Activated naive CD8-positive, alpha-beta T cell treated with anti-CD3 and anti-CD28 coated beads for 36 hours (primary cell): ENCODE measurements at regions not wholly inside any gene's neighbourhood (a gene's known extent, or its start where the extent isn't known, plus 50 kb on each side); places are given as distances from the start of the nearest gene placed in this dataset.

Experiments used
- DNase-seq: peaks from one replicate; pipeline ENCODE4 v3.0.0; 2021
- H3K27ac Mint-ChIP-seq: one replicate; pipeline ENCODE4 v1.8.0; 2022; ENCODE audit warnings: mild to moderate bottlenecking, moderate library complexity, mixed read lengths
- H3K27me3 Mint-ChIP-seq: one replicate; pipeline ENCODE4 v1.8.0; 2022; ENCODE audit warnings: mild to moderate bottlenecking, mixed read lengths
- H3K36me3 Mint-ChIP-seq: one replicate; pipeline ENCODE4 v1.8.0; 2021; ENCODE audit warnings: mild to moderate bottlenecking, mixed read lengths
- H3K4me1 Mint-ChIP-seq: one replicate; pipeline ENCODE4 v1.8.0; 2021; ENCODE audit warnings: mixed read lengths
- H3K4me3 Mint-ChIP-seq: one replicate; pipeline ENCODE4 v1.8.0; 2022; ENCODE audit warnings: mild to moderate bottlenecking, moderate library complexity, mixed read lengths
- H3K9me3 Mint-ChIP-seq: one replicate; pipeline ENCODE4 v1.8.0; 2022; ENCODE audit warnings: mixed read lengths

DNA sequence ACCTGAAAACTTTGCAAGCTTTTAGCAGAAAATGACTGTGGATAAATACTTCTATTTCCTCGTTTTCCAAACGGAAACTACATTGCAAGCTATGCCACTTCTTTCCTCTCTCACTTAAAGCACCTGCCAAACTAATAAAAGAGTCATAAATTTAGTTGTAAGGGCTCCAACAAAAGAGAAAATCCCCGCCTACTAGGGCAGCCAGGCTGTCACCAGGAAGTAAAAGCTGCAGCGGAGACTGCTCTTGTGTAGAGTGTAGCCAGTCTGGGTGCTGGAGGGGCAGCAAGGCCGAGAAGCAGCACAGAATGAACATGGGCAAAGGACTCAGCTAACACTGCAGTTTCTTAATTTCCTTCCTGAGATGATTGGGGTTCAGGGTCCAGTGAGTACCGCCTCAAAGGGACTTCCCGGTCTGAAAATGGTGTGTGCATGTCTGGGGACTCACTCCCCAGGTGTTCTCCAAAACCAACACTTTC lies 89.3 kb upstream of the MAML3 start:
- Mint-ChIP-seq H3K9me3 (no peaks in the 10 kb centered on the region), H3K4me1 (peaks cover 22% of the 10 kb centered on the region), H3K36me3 (no peaks in the 10 kb centered on the region), H3K27me3 (no peaks in the 10 kb centered on the region), H3K27ac (peak overlapping the region; percentile 60), H3K4me3 (peak overlapping the region; percentile 50)
- DNase-seq = no peak

GRCh38 chr4:140242357-140243277 lies 88.6 kb upstream of the MAML3 start:
- DNase-seq = no peak
- Mint-ChIP-seq H3K9me3 (no peaks in the 10 kb centered on the region), H3K4me3 (peak overlapping the region; percentile 50), H3K27ac (peak overlapping the region; percentile 60), H3K27me3 (peaks cover 4% of the 10 kb centered on the region), H3K36me3 (no peaks in the 10 kb centered on the region), H3K4me1 (peaks cover 22% of the 10 kb centered on the region)

DNA sequence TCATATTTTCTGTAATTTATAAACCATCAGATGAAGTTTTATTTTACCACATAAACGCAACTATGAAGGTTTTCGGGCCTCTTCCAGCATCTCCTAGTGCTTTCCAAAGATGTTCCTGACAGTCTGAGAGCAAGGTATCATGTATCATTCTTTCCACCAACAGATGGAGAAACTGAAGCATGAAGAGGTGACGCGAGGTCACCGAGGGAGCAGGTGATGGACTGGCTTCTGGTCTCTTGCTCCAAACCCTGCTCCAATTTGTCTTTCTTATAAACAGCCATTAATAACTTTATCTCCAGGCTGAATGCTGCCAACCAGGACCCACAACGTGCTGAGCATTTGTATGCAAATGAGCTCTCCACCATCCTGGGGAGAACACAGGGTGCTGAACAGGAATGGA lies 86.3 kb upstream of the MAML3 start:
- Mint-ChIP-seq H3K27ac (no peak overlapping the region), H3K27me3 (peaks cover 5% of the 10 kb centered on the region), H3K36me3 (no peaks in the 10 kb centered on the region), H3K9me3 (no peaks in the 10 kb centered on the region), H3K4me3 (no peak overlapping the region), H3K4me1 (peaks cover 22% of the 10 kb centered on the region)
- no peak for DNase-seq

GRCh38 chr4:140239311-140239710 lies 85.3 kb upstream of the MAML3 start:
- Mint-ChIP-seq H3K4me3 (no peak overlapping the region), H3K27ac (no peak overlapping the region), H3K36me3 (no peaks in the 10 kb centered on the region), H3K27me3 (peaks cover 5% of the 10 kb centered on the region), H3K9me3 (no peaks in the 10 kb centered on the region), H3K4me1 (peaks cover 28% of the 10 kb centered on the region)
- DNase-seq = no peak

GRCh38 chr4:140238351-140239056 lies 84.5 kb upstream of the MAML3 start:
- Mint-ChIP-seq H3K4me1 (peaks cover 28% of the 10 kb centered on the region), H3K27ac (no peak overlapping the region), H3K27me3 (peaks cover 5% of the 10 kb centered on the region), H3K36me3 (no peaks in the 10 kb centered on the region), H3K9me3 (no peaks in the 10 kb centered on the region), H3K4me3 (no peak overlapping the region)
- DNase-seq = no peak

GRCh38 chr4:140237616-140238350 lies 83.8 kb upstream of the MAML3 start:
- Mint-ChIP-seq H3K4me3 (no peak overlapping the region), H3K27ac (no peak overlapping the region), H3K4me1 (peaks cover 21% of the 10 kb centered on the region), H3K9me3 (no peaks in the 10 kb centered on the region), H3K36me3 (no peaks in the 10 kb centered on the region), H3K27me3 (peaks cover 5% of the 10 kb centered on the region)
- DNase-seq = no peak

DNA sequence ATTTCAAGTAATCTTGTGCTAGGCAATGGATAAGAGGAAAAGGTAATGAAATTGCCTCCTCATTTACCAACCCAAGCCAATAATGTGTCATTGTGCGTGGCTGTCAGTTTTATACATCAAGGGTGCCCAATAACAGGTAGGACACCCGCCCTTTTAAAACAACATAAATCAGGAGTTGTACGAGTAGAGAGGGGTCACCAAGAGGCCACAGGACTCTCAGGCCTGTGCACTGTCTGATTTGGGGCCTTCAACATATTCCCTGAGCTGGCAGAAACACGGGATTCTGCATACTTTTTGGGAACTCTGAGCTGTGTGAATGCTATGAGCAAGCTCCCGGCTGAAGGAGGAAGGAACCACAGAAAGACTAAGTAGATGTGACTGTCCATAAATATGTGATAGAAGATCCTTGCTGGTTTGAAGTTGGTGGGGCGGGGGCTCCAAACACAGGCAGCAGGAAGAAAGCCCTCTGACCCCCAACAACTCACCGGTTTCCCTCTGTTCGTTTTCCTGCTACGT lies 82.7 kb upstream of the MAML3 start:
- no peak for DNase-seq
- H3K36me3 Mint-ChIP-seq = no peaks in the 10 kb centered on the region
- H3K27ac Mint-ChIP-seq = no peak overlapping the region
- no peak overlapping the region for H3K4me3 Mint-ChIP-seq
- H3K27me3 Mint-ChIP-seq = peaks cover 5% of the 10 kb centered on the region
- H3K9me3 Mint-ChIP-seq = no peaks in the 10 kb centered on the region
- peaks cover 12% of the 10 kb centered on the region for H3K4me1 Mint-ChIP-seq

- Mint-ChIP-seq H3K36me3 (no peaks in the 10 kb centered on the region), H3K27me3 (peaks cover 5% of the 10 kb centered on the region), H3K9me3 (no peaks in the 10 kb centered on the region), H3K4me1 (peaks cover 15% of the 10 kb centered on the region), H3K4me3 (no peak overlapping the region), H3K27ac (peak overlapping the region; percentile 78)
- DNase-seq = no peak
Measured at GRCh38 chr4:140234697-140235060, 80.7 kb upstream of the MAML3 start.

DNA sequence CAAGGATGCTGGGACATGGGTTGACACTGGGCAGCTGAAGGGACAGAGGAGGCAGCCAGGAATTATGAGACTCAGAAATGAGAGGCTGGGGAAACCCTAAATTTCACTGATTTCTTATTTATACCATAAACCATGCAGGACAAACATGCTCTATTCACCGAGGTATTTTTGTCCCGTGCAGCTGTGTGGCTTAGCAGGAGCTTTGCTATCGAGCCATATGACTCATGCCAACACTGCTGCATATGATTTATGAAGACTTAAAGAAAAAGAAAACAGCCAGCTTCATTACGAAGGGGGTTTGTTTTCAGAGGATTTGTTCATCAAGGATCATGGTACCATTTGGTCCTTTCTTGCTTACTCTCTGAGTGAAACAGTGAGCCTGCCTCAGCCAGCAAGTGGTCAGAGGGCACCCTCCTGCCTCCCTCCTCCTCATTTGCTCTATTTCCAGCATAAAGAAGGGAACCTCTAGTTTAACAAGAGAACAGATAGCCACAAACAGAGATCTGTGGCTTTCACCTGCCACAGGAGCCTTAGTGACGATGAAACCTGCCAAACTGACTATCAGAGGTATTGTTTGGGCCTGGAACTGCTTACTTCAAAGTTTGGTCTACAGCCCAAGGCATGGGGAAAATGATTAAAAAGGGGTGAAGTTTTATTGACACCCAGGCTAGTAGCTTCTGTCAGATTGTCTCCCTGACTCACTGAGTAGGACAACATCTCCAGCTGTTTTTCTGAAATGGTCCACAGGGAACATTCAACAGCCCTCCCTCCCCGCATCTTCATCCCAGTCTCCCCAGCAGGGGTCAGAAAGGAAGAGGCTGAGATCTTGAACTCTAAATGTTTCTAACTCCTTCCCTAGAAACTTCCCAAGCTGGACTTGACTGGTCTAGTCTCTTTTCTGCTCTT lies 80.1 kb upstream of the MAML3 start:
- Mint-ChIP-seq H3K27me3 (peaks cover 5% of the 10 kb centered on the region), H3K9me3 (no peaks in the 10 kb centered on the region), H3K4me3 (no peak overlapping the region), H3K36me3 (no peaks in the 10 kb centered on the region), H3K4me1 (peaks cover 15% of the 10 kb centered on the region), H3K27ac (peak overlapping the region; percentile 78)
- DNase-seq = no peak

- DNase-seq = no peak
- Mint-ChIP-seq H3K36me3 (no peaks in the 10 kb centered on the region), H3K9me3 (no peaks in the 10 kb centered on the region)
Measured at GRCh38 chr4:140229881-140230280, 75.9 kb upstream of the MAML3 start.

GRCh38 chr4:140227286-140227685 lies 73.3 kb upstream of the MAML3 start:
- Mint-ChIP-seq H3K27ac (no peak overlapping the region), H3K27me3 (no peaks in the 10 kb centered on the region), H3K9me3 (no peaks in the 10 kb centered on the region), H3K36me3 (no peaks in the 10 kb centered on the region), H3K4me1 (peaks cover 2% of the 10 kb centered on the region), H3K4me3 (no peak overlapping the region)
- no peak for DNase-seq

More at GRCh38 chr4:140229881-140230280, 75.9 kb upstream of the MAML3 start:
- H3K4me3 Mint-ChIP-seq = no peak overlapping the region
- H3K27me3 Mint-ChIP-seq = no peaks in the 10 kb centered on the region
- H3K27ac Mint-ChIP-seq = no peak overlapping the region
- peaks cover 14% of the 10 kb centered on the region for H3K4me1 Mint-ChIP-seq

- Mint-ChIP-seq H3K4me1 (no peaks in the 10 kb centered on the region), H3K27ac (no peak overlapping the region), H3K4me3 (no peak overlapping the region), H3K36me3 (no peaks in the 10 kb centered on the region), H3K27me3 (no peaks in the 10 kb centered on the region), H3K9me3 (no peaks in the 10 kb centered on the region)
- no peak for DNase-seq
Measured at GRCh38 chr4:140223056-140223810, 69.2 kb upstream of the MAML3 start.

DNA sequence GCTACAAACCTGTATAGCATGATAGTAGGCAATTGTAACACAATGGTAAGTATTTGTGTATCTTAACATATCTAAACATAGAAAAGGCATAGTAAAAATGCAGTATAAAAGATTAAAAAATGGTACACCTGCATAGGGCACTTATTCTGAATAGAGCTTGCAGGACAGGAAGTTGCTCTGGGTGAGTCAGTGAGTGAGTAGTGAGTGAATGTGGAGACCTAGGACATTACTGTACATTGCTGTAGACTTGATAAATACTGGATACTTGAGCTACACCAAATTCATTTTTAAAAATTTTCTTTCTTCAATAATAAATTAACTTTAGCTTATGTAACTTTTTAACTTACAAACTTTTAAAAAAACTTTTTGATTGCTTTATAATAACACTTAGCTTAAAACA lies 68.2 kb upstream of the MAML3 start:
- no peak overlapping the region for H3K27ac Mint-ChIP-seq
- no peaks in the 10 kb centered on the region for H3K9me3 Mint-ChIP-seq
- H3K4me3 Mint-ChIP-seq = no peak overlapping the region

More for the DNA sequence above, 68.2 kb upstream of the MAML3 start:
- no peak for DNase-seq
- H3K4me1 Mint-ChIP-seq = no peaks in the 10 kb centered on the region
- no peaks in the 10 kb centered on the region for H3K27me3 Mint-ChIP-seq
- no peaks in the 10 kb centered on the region for H3K36me3 Mint-ChIP-seq
